ENCODE measurements at regions not wholly inside any gene's neighbourhood (a gene's known extent, or its start where the extent isn't known, plus 50 kb on each side); places are given as distances from the start of the nearest gene placed in this dataset.
"Not testable (repeated sequence)": the region's sequence is repeated elsewhere in the genome, so short reads cannot be mapped to it uniquely, and the experiment has no call there.

DNA sequence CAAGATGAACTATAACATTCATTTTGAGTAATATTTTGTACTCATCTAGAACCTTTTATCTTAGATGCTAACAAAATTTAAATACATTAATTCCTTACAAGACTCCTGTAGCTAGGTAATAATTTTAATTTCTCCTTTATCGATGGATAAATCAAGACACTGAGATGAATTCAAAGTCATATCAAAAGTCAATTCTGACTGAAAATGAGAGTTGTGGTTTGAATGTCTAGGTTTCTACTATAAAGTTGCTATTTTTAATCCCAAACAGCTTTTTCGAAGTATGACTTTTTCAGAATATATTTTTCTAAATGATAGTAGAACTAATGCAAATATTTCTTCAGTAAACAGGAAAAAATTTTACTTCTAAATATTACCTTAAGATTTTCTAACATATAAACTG is 491.7 kb upstream of the FAM174A start:
- Mint-ChIP-seq H3K36me3 (no peaks in the 10 kb centered on the region), H3K27me3 (no peaks in the 10 kb centered on the region), H3K27ac (no peak overlapping the region), H3K9me3 (no peaks in the 10 kb centered on the region), H3K4me3 (no peak overlapping the region), H3K4me1 (no peaks in the 10 kb centered on the region)

DNA sequence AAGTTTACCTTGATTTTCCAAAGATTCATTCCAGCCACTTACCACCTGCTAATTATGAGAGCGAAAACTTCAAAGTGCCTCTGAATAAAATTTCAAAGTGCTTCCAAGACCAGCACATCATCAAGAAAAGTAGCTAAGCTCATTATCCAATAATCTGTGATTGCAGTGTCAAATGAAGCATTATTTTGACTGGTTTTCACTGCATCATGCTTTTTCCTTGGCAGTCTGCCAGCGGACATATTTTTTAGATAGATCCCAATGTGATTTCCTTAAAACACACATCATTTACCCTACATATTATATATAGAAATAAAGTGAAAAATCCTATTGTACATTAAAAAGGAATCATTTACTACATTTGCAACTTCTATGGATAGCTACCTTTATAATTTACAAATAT is 508.6 kb upstream of the FAM174A start:
- H3K27me3 Mint-ChIP-seq, result no peaks in the 10 kb centered on the region
- H3K4me3 Mint-ChIP-seq, result no peak overlapping the region
- no peaks in the 10 kb centered on the region for H3K36me3 Mint-ChIP-seq
- H3K4me1 Mint-ChIP-seq, result no peaks in the 10 kb centered on the region
- H3K9me3 Mint-ChIP-seq, result no peaks in the 10 kb centered on the region
- no peak overlapping the region for H3K27ac Mint-ChIP-seq

DNA sequence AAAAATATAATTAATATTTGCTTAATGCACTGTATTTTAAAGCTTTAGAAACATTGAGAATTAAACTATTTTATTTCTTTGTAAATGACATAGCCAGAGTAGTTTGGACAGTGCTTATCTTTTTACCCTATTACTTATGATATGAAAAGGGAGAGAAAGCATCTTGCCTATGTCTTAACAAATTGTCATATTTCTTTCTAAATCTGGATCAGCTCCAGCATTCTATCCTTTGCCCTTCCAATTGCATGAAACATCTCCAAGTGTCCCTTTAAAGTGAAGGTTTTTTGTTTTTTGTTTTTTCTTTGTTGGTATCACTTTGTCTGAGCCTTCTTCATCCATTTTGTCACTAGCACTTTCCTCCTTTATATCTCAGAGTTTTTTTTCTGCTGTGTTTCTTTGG is 511.6 kb upstream of the FAM174A start:
- H3K27ac Mint-ChIP-seq, result no peak overlapping the region
- no peaks in the 10 kb centered on the region for H3K36me3 Mint-ChIP-seq
- peaks cover 7% of the 10 kb centered on the region for H3K9me3 Mint-ChIP-seq
- no peaks in the 10 kb centered on the region for H3K4me1 Mint-ChIP-seq
- no peaks in the 10 kb centered on the region for H3K27me3 Mint-ChIP-seq
- no peak overlapping the region for H3K4me3 Mint-ChIP-seq

DNA sequence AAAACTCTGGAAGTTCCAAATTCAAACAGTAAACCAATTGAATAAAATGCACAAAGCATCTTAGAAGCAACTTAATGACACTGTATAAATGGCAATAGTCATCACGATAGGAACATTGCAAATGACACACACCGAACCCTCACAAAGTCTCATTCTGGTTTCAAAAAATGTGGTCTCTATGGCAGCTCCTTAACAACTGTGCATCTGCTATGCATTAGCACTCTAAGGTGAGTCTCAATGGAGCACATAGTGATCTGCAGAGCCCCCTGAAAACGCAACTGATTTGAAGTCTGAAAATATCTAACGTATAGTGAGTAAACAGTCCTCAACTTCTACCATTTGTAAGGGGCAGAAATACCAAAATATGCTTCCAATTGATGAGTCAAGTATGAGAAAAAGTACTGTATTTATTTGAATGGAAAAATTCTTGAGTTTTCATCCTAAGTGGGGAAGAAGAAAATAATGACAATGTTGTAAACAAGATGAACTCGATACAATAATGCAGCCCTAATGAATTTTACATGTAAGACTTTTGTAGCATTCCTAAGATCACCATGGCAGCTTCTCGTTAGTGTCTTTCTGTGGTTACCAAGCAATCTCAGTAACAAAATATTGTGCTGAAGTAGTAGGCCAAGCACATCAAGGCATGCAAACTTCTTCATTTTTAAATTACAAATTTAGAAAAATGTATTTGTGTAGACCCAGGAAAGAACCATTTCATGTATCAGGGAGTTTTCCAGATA is 517.5 kb upstream of the FAM174A start:
- no peaks in the 10 kb centered on the region for H3K36me3 Mint-ChIP-seq
- H3K9me3 Mint-ChIP-seq, result peaks cover 7% of the 10 kb centered on the region
- no peak overlapping the region for H3K27ac Mint-ChIP-seq
- no peaks in the 10 kb centered on the region for H3K4me1 Mint-ChIP-seq
- H3K27me3 Mint-ChIP-seq, result no peaks in the 10 kb centered on the region
- H3K4me3 Mint-ChIP-seq, result no peak overlapping the region

DNA sequence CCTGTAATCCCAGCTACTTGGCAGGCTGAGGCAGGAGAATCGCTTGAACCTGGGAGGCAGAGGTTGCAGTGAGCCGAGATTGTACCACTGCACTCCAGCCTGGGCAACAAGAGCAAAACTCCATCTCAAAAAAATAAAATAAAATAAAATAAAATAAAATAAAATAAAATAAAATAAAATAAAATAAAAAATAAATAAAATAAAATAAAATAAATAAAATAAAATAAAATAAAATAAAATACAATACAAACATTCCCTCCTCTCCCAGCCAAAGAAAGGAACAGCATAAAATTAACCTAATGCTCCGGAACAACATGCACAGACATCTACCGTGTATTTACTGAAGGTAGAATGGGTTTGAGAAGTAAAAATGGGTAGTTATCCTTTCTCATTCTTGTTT is 521.9 kb upstream of the FAM174A start:
- not testable (repeated sequence) for H3K27me3 Mint-ChIP-seq, H3K4me1 Mint-ChIP-seq, H3K4me3 Mint-ChIP-seq, H3K27ac Mint-ChIP-seq, H3K36me3 Mint-ChIP-seq, H3K9me3 Mint-ChIP-seq

DNA sequence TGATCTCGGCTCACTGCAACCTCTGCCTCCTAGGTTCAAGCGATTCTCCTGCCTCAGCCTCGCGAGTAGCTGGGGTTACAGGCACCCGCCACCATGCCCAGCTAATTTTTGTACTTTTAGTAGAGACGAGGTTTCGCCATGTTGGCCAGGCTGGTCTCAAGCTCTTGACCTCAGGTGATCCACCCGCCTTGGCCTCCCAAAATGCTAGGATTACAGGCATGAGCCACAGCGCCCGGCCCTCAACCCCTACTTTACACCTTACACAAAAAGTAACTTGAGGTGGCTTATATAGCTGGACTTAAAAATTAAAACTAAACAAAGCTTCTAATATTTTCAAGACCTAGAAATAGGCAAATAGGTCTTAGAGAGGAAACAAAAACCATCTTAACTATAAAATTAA is 524.0 kb upstream of the FAM174A start:
- not testable (repeated sequence) for H3K4me3 Mint-ChIP-seq, H3K27me3 Mint-ChIP-seq, H3K27ac Mint-ChIP-seq, H3K9me3 Mint-ChIP-seq, H3K4me1 Mint-ChIP-seq, H3K36me3 Mint-ChIP-seq

DNA sequence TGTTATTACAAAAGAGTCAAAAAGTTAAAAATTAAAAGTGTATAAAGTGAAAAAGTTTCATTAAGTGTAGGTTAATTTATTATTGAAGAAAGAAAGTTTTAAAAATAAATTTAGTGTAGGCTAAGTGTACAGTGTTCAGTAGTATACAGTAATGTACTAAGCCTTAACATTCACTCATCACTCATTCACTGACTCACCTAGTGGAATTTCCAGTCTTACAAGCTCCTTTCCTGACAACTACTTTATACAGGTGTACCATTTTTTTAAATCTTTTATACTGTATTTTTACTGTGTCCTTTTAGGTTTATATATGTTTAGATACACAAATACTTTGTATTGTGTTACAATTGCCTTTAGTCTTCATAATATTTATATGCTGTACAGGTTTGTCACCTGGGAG is 530.2 kb upstream of the FAM174A start:
- Mint-ChIP-seq H3K4me3 (no peak overlapping the region), H3K9me3 (peaks cover 12% of the 10 kb centered on the region), H3K4me1 (no peaks in the 10 kb centered on the region), H3K27me3 (no peaks in the 10 kb centered on the region), H3K27ac (no peak overlapping the region), H3K36me3 (no peaks in the 10 kb centered on the region)

DNA sequence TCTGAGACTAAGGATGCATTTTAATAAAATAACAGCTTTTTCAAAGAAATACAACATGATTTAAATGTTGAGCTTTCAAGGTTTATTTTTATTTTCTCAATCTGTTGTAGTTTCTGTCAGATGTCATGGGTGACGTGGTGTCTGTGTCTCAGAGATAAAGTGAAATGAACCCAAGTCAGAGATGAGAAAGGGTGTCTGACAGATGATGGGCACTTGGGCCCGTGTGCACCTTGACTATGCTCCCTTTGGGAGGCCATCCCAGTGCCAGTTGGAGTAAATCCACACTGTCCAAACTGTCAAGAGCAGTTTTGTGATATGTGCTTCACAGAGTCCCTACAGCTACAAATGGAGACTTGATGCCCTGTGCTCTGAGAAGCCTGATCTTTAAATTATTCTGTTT is 536.9 kb upstream of the FAM174A start:
- H3K9me3 Mint-ChIP-seq, result peaks cover 14% of the 10 kb centered on the region
- H3K4me1 Mint-ChIP-seq, result no peaks in the 10 kb centered on the region
- no peaks in the 10 kb centered on the region for H3K36me3 Mint-ChIP-seq

DNA sequence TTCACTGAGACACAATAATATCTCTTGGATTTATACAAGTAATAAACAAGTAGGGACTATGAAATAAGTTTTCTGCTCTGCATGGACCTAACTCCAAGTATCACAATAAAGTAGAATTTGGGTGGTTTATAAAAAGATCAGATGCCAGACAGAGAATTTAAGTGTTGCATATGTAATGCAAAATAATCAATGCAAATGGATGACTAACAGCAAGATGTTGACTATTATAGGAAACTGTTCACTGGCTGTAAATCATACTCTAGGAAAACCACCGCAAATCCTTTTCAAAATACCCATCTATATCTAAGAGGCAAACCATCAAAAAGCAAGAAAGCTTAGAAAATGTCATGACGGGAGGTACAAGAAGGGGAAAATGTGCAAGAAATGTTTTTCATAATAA is 539.8 kb upstream of the FAM174A start:
- Mint-ChIP-seq H3K4me1 (no peaks in the 10 kb centered on the region), H3K27me3 (no peaks in the 10 kb centered on the region), H3K36me3 (no peaks in the 10 kb centered on the region), H3K27ac (no peak overlapping the region), H3K4me3 (no peak overlapping the region), H3K9me3 (peaks cover 7% of the 10 kb centered on the region)

More for the DNA sequence above, 536.9 kb upstream of the FAM174A start:
- no peaks in the 10 kb centered on the region for H3K27me3 Mint-ChIP-seq
- no peak overlapping the region for H3K27ac Mint-ChIP-seq
- H3K4me3 Mint-ChIP-seq, result no peak overlapping the region

DNA sequence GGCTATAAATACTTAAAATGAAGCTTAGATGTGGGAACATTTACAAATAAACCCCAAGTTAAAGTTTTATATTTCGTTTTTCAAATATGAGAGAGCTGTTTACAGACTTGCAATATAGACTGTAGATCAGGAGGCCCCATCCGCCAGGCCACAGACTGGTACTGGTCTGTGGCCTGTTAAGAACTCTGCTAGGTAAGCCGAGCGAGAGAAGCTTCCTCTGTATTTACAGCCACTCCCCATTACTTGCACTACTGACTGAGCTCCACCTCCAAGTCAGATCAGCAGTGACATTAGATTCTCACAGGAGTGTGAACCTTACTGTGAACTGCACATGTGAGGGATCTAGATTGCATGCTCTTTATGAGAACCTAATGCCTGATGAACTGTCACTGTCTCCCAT is 561.4 kb upstream of the FAM174A start:
- H3K27me3 Mint-ChIP-seq, result no peaks in the 10 kb centered on the region
- H3K36me3 Mint-ChIP-seq, result no peaks in the 10 kb centered on the region
- no peaks in the 10 kb centered on the region for H3K9me3 Mint-ChIP-seq
- H3K4me3 Mint-ChIP-seq, result no peak overlapping the region
- no peak overlapping the region for H3K27ac Mint-ChIP-seq
- H3K4me1 Mint-ChIP-seq, result no peaks in the 10 kb centered on the region

DNA sequence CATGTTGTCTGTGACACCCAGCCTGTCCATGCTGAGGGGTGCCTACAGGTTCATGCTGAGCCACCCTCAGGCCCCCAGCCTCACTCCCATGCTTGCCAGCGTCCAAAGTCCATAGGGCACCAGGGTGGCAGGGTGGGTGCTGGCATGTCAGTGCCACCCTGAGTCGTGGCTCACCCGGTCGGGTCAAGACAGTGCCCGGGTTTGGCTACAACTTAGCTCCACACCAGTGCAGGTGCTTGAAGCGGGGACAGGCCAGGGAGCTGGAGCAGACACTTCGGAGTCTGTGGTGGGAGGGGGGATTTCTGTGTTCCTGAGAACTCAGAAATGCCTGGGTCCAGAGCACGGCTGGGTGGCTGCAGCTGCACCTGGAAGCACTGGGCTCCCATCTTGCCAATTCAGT is 579.2 kb upstream of the FAM174A start:
- Mint-ChIP-seq H3K4me1 (no peaks in the 10 kb centered on the region), H3K4me3 (no peak overlapping the region), H3K9me3 (peaks cover 11% of the 10 kb centered on the region), H3K36me3 (no peaks in the 10 kb centered on the region), H3K27ac (no peak overlapping the region), H3K27me3 (no peaks in the 10 kb centered on the region)

DNA sequence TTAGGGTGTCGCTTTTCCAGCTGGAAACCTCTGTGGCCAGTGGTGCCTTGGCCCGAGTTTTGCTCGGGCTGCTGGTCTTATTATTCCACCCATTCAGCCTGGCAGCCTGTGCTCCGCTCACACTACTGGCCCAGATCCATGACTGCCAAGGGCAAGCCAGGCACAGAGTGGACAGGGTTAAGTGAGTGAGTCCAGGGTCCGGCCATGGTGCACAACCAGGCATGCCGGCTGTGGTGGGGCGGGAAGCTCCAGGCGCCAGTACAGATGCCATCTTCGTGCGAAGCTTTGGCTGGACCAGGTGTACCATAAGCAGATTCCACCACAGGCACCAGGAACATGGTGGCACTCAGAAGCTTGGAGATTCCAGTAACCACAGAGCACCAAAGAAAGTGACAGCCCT is 580.2 kb upstream of the FAM174A start:
- Mint-ChIP-seq H3K4me1 (no peaks in the 10 kb centered on the region), H3K36me3 (no peaks in the 10 kb centered on the region), H3K27me3 (no peaks in the 10 kb centered on the region), H3K4me3 (no peak overlapping the region), H3K27ac (no peak overlapping the region), H3K9me3 (peaks cover 11% of the 10 kb centered on the region)

DNA sequence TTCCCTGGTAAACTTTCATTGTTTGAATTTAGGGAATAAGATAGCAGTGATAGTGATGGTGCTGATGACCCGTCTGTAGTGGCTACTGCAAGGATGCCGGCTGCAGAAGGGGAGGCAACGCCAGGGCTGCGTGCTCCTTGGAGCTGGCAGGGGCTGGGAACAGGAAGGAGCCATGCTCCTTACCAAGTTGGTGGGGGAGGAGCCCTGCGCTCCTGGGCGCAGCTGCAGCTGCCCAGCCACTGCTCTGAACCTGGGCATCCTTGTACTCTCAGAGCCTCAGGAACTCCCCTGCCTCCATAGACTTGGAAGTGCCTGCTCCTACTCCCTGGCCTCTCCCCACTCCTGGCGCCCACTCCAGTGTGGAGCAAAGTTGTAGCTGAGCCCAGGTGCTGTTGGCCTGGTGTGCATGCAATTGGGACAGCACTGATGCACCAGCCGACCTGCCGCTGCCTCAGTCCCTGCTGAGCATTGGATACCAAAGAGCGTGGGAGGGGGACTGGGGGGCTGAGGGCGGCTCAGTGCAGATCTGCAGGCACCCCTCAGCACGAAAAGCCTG is 585.1 kb upstream of the FAM174A start:
- no peaks in the 10 kb centered on the region for H3K4me1 Mint-ChIP-seq
- H3K9me3 Mint-ChIP-seq, result no peaks in the 10 kb centered on the region
- H3K36me3 Mint-ChIP-seq, result no peaks in the 10 kb centered on the region
- no peaks in the 10 kb centered on the region for H3K27me3 Mint-ChIP-seq
- no peak overlapping the region for H3K27ac Mint-ChIP-seq
- no peak overlapping the region for H3K4me3 Mint-ChIP-seq

DNA sequence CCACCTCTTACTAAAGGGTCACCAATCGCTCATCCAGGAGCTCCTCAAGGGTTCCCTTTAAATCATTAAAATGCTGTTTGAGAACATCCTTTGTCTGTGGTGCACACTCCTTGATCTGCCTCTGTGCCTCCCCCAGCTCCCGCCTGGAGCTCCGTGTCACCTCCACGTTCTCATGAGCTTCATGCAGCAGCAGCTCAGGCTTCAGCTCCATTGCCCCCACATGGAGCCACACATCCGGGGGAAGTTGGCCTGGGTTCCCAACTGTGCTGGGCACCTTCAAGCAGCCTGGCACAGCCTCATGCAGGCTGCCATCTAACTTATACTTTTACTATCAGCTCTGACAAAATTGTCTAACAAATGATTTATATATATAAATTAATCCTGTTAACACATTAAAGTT is 585.8 kb upstream of the FAM174A start:
- Mint-ChIP-seq H3K4me1 (no peaks in the 10 kb centered on the region), H3K9me3 (no peaks in the 10 kb centered on the region), H3K36me3 (no peaks in the 10 kb centered on the region), H3K4me3 (no peak overlapping the region), H3K27me3 (no peaks in the 10 kb centered on the region), H3K27ac (no peak overlapping the region)

DNA sequence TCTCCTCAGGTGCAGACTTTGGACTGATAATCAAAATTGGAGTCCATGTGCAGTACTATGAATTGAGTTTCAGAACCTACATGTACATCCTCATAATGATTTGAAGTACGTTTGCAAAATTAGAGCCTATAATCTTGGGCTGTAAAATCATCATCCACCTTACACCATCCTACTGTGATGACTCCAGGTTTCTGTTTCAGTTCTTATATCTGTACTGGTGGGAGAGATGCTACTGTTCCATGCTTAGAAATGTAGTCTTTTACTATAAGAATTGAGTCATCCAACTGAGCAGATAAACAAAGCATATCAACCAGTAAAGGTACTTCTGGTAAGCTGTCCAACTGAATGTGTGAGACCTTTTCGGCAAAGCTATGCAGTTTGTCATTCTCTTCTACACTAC is 586.3 kb upstream of the FAM174A start:
- H3K4me3 Mint-ChIP-seq, result no peak overlapping the region
- no peaks in the 10 kb centered on the region for H3K4me1 Mint-ChIP-seq
- H3K27me3 Mint-ChIP-seq, result no peaks in the 10 kb centered on the region
- no peaks in the 10 kb centered on the region for H3K36me3 Mint-ChIP-seq
- no peak overlapping the region for H3K27ac Mint-ChIP-seq
- H3K9me3 Mint-ChIP-seq, result no peaks in the 10 kb centered on the region

DNA sequence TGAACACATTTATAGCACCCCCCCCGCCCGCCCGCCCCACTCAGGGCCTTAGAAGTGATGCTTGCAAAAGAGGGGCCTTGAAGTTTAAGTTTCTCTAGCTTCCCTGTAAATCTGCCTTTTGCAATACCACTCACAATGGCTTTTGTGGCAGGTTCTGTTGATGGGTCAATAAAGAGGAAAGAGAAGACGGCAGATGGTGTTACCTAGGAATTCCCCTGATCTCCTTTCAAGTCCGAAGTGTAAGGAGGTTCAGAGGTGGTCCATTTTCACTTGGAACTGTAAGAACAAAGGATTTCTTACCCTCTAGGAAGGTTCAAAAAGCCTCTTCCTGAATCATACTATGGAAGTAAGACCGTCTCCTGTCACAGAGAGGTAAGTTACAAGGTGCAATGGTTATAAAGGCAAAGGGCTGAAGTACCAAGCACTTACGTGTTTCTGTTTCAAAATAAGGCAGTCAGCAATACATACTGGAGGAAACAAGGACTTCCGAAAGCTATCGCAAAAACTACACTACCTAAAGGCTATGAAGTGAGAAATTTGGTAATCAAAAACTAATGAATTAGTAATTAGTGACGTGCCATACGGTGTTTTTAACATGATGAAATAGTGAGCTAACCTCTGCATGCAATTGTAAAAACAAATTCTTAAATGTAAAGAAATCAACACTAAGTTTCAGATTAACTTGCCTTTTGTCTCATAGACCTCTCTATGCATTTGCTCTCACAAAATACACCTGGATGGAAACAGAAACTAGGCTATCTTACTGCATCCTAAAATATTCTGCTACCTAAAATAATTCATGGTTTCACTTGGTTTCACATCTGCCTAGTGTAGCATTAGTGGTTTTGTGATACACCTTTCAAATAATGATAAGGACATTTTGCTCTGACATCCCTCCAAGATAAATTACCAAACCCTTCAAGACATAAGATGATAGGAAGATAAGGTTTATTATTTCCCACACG is 589.4 kb upstream of the FAM174A start:
- no peaks in the 10 kb centered on the region for H3K36me3 Mint-ChIP-seq
- no peak overlapping the region for H3K27ac Mint-ChIP-seq
- no peaks in the 10 kb centered on the region for H3K9me3 Mint-ChIP-seq
- H3K27me3 Mint-ChIP-seq, result no peaks in the 10 kb centered on the region
- H3K4me3 Mint-ChIP-seq, result no peak overlapping the region
- H3K4me1 Mint-ChIP-seq, result no peaks in the 10 kb centered on the region

Measured in activated naive CD4-positive, alpha-beta T cell treated with anti-CD3 and anti-CD28 coated beads, Interleukin-2, amount 50 U/mL, for 24 hours (primary cell).